ENCODE measurements at regions not wholly inside any gene's neighbourhood (a gene's known extent, or its start where the extent isn't known, plus 50 kb on each side); places are given as distances from the start of the nearest gene placed in this dataset.

- no peak for DNase-seq
- no peak for TF ChIP-seq CTCF (IDR thresholded peaks at IDR 0.05; ENCODE audit: partially characterized antibody, unreplicated experiment)
Observed at GRCh38 chr6:164000276-164000675, 585.8 kb downstream of the QKI start.

GRCh38 chr6:163999475-164000125 lies 585.1 kb downstream of the QKI start:
- DNase-seq: no peak
- H3K27ac Mint-ChIP-seq (ENCODE audit: unreplicated experiment): no peak overlapping the region
- no peak overlapping the region for H3K4me3 Mint-ChIP-seq (ENCODE audit: unreplicated experiment)

More at GRCh38 chr6:164000276-164000675, 585.8 kb downstream of the QKI start:
- peaks cover 4% of the 10 kb centered on the region for H3K9me3 Mint-ChIP-seq (ENCODE audit: unreplicated experiment)
- H3K36me3 Mint-ChIP-seq (ENCODE audit: unreplicated experiment): peaks cover 6% of the 10 kb centered on the region
- no peak overlapping the region for H3K27ac Mint-ChIP-seq (ENCODE audit: unreplicated experiment)
- H3K4me1 Mint-ChIP-seq (ENCODE audit: low read depth, unreplicated experiment): peaks cover 14% of the 10 kb centered on the region
- peak overlapping the region; percentile 4 for H3K4me3 Mint-ChIP-seq (ENCODE audit: unreplicated experiment)
- peaks cover 9% of the 10 kb centered on the region for H3K27me3 Mint-ChIP-seq (ENCODE audit: unreplicated experiment)

GRCh38 chr6:163998496-163998895 lies 584.0 kb downstream of the QKI start:
- Mint-ChIP-seq H3K27ac (ENCODE audit: unreplicated experiment) (no peak overlapping the region), H3K36me3 (ENCODE audit: unreplicated experiment) (peaks cover 6% of the 10 kb centered on the region), H3K27me3 (ENCODE audit: unreplicated experiment) (peaks cover 9% of the 10 kb centered on the region), H3K4me1 (ENCODE audit: low read depth, unreplicated experiment) (peaks cover 14% of the 10 kb centered on the region), H3K4me3 (ENCODE audit: unreplicated experiment) (no peak overlapping the region), H3K9me3 (ENCODE audit: unreplicated experiment) (peaks cover 4% of the 10 kb centered on the region)
- DNase-seq: no peak
- no peak for TF ChIP-seq CTCF (IDR thresholded peaks at IDR 0.05; ENCODE audit: partially characterized antibody, unreplicated experiment)

More at GRCh38 chr6:163999475-164000125, 585.1 kb downstream of the QKI start:
- peaks cover 14% of the 10 kb centered on the region for H3K4me1 Mint-ChIP-seq (ENCODE audit: low read depth, unreplicated experiment)
- H3K9me3 Mint-ChIP-seq (ENCODE audit: unreplicated experiment): peaks cover 4% of the 10 kb centered on the region
- TF ChIP-seq CTCF (IDR thresholded peaks at IDR 0.05; ENCODE audit: partially characterized antibody, unreplicated experiment): no peak
- H3K36me3 Mint-ChIP-seq (ENCODE audit: unreplicated experiment): peaks cover 6% of the 10 kb centered on the region
- peaks cover 9% of the 10 kb centered on the region for H3K27me3 Mint-ChIP-seq (ENCODE audit: unreplicated experiment)

- no peak overlapping the region for H3K27ac Mint-ChIP-seq (ENCODE audit: unreplicated experiment)
- DNase-seq: no peak
- no peaks in the 10 kb centered on the region for H3K36me3 Mint-ChIP-seq (ENCODE audit: unreplicated experiment)
- peaks cover 6% of the 10 kb centered on the region for H3K27me3 Mint-ChIP-seq (ENCODE audit: unreplicated experiment)
- no peak for TF ChIP-seq CTCF (IDR thresholded peaks at IDR 0.05; ENCODE audit: partially characterized antibody, unreplicated experiment)
- H3K4me1 Mint-ChIP-seq (ENCODE audit: low read depth, unreplicated experiment): peaks cover 14% of the 10 kb centered on the region
- H3K4me3 Mint-ChIP-seq (ENCODE audit: unreplicated experiment): no peak overlapping the region
- H3K9me3 Mint-ChIP-seq (ENCODE audit: unreplicated experiment): no peaks in the 10 kb centered on the region
Observed at GRCh38 chr6:163996491-163996890, 582.0 kb downstream of the QKI start.

- no peak for DNase-seq
- Mint-ChIP-seq H3K4me1 (ENCODE audit: low read depth, unreplicated experiment) (no peaks in the 10 kb centered on the region), H3K4me3 (ENCODE audit: unreplicated experiment) (no peak overlapping the region), H3K27ac (ENCODE audit: unreplicated experiment) (no peak overlapping the region), H3K27me3 (ENCODE audit: unreplicated experiment) (peaks cover 6% of the 10 kb centered on the region), H3K9me3 (ENCODE audit: unreplicated experiment) (no peaks in the 10 kb centered on the region), H3K36me3 (ENCODE audit: unreplicated experiment) (no peaks in the 10 kb centered on the region)
- TF ChIP-seq CTCF (IDR thresholded peaks at IDR 0.05; ENCODE audit: partially characterized antibody, unreplicated experiment): no peak
Observed at GRCh38 chr6:163994566-163994965, 580.0 kb downstream of the QKI start.
